Thyroid gland (tissue), 4 donors: ENCODE measurements at regions not wholly inside any gene's neighbourhood (a gene's known extent, or its start where the extent isn't known, plus 50 kb on each side); places are given as distances from the start of the nearest gene placed in this dataset.

Experiments used
- DNase-seq, 2 donors: peaks; one replicate each; pipeline ENCODE4 v3.0.0-alpha.2; 2019
- H3K27ac ChIP-seq, 3 donors: fragments of 200-600 bp; sonication (generic); 1 replicate in 2 of 3; 2 replicates in 1 of 3; pipeline ENCODE4 v1.5.1; 2016 to 2019; ENCODE audit warnings: mild to moderate bottlenecking in 1 of 3, moderate library complexity in 1 of 3
- H3K27me3 ChIP-seq: fragments of 200-600 bp; sonication (generic); one replicate; pipeline ENCODE4 v1.5.1; 2019
- H3K36me3 ChIP-seq, 2 donors: fragments of 200-600 bp; sonication (generic); one replicate each; pipeline ENCODE4 v1.5.1; 2016 to 2019
- H3K4me1 ChIP-seq, 2 donors: fragments of 200-600 bp; sonication (generic); one replicate each; pipeline ENCODE4 v1.5.1; 2017 to 2019
- H3K4me3 ChIP-seq, 3 donors: fragments of 200-600 bp; sonication (generic); replicated peaks in 1 of 3; 1 replicate in 2 of 3; 2 replicates in 1 of 3; pipeline ENCODE4 v1.5.1; 2016; ENCODE audit warnings: mild to moderate bottlenecking in 1 of 3
- H3K9me3 ChIP-seq: fragments of 200-600 bp; sonication (generic); one replicate; pipeline ENCODE4 v1.5.1; 2017
- CTCF ChIP-seq, 6 experiments: fragments of 200-600 bp in 3 of 6; fragments of 450-650 bp in 3 of 6; sonication (generic) in 3 of 6; IDR thresholded peaks; one replicate each; pipeline ENCODE4 v1.5.1; 2016 to 2019; ENCODE audit warnings: antibody characterized with exemption in 6 of 6, mild to moderate bottlenecking in 2 of 6, inconsistent platforms in 1 of 6, moderate library complexity in 1 of 6
- POLR2A ChIP-seq, 2 donors: fragments of 450-650 bp; IDR thresholded peaks; one replicate each; pipeline ENCODE4 v1.6.1; 2017; ENCODE audit warnings: antibody characterized with exemption in 2 of 2, mild to moderate bottlenecking in 2 of 2, moderate library complexity in 1 of 2
- WGBS, 2 donors: methylation state at CpG; one replicate each; pipeline ENCODE4 v1.1.5; 2017; 5-methylcytosine and 5-hydroxymethylcytosine counted together
- intact Hi-C: fragments of 100-400 bp; cut with DNase I; formaldehyde crosslinking; loops from one replicate; pipeline ENCODE4 v1.15.1; 2023

GRCh38 chr4:156312261-156312847 is 358.7 kb upstream of the CTSO start:
- peak overlapping the region in 2 of 3 donors; percentile 13 to 20 for H3K27ac ChIP-seq
- H3K36me3 ChIP-seq, result no peaks in the 10 kb centered on the region
- 29 to 30% methylated on average over 3 of the region's 3 CpGs for WGBS, 2 donors
- no peak for TF ChIP-seq CTCF (IDR thresholded peaks at IDR 0.05)
- TF ChIP-seq POLR2A (IDR thresholded peaks at IDR 0.05), result no peak
- no peaks in the 10 kb centered on the region for H3K27me3 ChIP-seq
- no peaks in the 10 kb centered on the region for H3K9me3 ChIP-seq
- no peak for DNase-seq
- intact Hi-C loops, result no loop called here
- peaks cover 5 to 9% of the 10 kb centered on the region in 2 donors for H3K4me1 ChIP-seq
- peak overlapping the region in 1 of 3 donors; percentile 11 for H3K4me3 ChIP-seq

GRCh38 chr4:156309031-156309430 is 355.4 kb upstream of the CTSO start:
- no peak overlapping the region for H3K27ac ChIP-seq
- no peak for DNase-seq

GRCh38 chr4:156303708-156304107 is 350.0 kb upstream of the CTSO start:
- intact Hi-C loops, result no loop called here

More at GRCh38 chr4:156309031-156309430, 355.4 kb upstream of the CTSO start:
- Histone ChIP-seq H3K4me1 (peaks cover 5 to 9% of the 10 kb centered on the region in 2 donors), H3K36me3 (no peaks in the 10 kb centered on the region), H3K27me3 (no peaks in the 10 kb centered on the region), H3K9me3 (no peaks in the 10 kb centered on the region), H3K4me3 (no peak overlapping the region)
- intact Hi-C loops, result no loop called here
- TF ChIP-seq CTCF (IDR thresholded peaks at IDR 0.05) (no peak), POLR2A (IDR thresholded peaks at IDR 0.05) (no peak)

GRCh38 chr4:156298230-156298629 is 344.6 kb upstream of the CTSO start:
- no peaks in the 10 kb centered on the region for H3K9me3 ChIP-seq
- H3K4me1 ChIP-seq, result no peaks in the 10 kb centered on the region
- DNase-seq, result no peak
- H3K4me3 ChIP-seq, result no peak overlapping the region
- no peaks in the 10 kb centered on the region for H3K27me3 ChIP-seq
- TF ChIP-seq POLR2A (IDR thresholded peaks at IDR 0.05) (no peak), CTCF (IDR thresholded peaks at IDR 0.05) (no peak)
- intact Hi-C loops, result no loop called here
- no peaks in the 10 kb centered on the region for H3K36me3 ChIP-seq
- no peak overlapping the region for H3K27ac ChIP-seq

More at GRCh38 chr4:156303708-156304107, 350.0 kb upstream of the CTSO start:
- no peak for DNase-seq
- Histone ChIP-seq H3K36me3 (no peaks in the 10 kb centered on the region), H3K27me3 (no peaks in the 10 kb centered on the region), H3K27ac (no peak overlapping the region), H3K4me1 (no peaks in the 10 kb centered on the region), H3K9me3 (no peaks in the 10 kb centered on the region), H3K4me3 (no peak overlapping the region)
- WGBS, 2 donors, result 80 to 90% methylated on average over 2 of the region's 2 CpGs
- TF ChIP-seq POLR2A (IDR thresholded peaks at IDR 0.05) (no peak), CTCF (IDR thresholded peaks at IDR 0.05) (no peak)

GRCh38 chr4:156295676-156296195 is 342.1 kb upstream of the CTSO start:
- Histone ChIP-seq H3K27ac (no peak overlapping the region), H3K9me3 (no peaks in the 10 kb centered on the region), H3K4me1 (no peaks in the 10 kb centered on the region), H3K4me3 (no peak overlapping the region), H3K36me3 (no peaks in the 10 kb centered on the region), H3K27me3 (no peaks in the 10 kb centered on the region)
- intact Hi-C loops, result no loop called here
- 61 to 72% methylated on average over 1 of the region's 1 CpG for WGBS, 2 donors
- no peak for TF ChIP-seq CTCF (IDR thresholded peaks at IDR 0.05)
- TF ChIP-seq POLR2A (IDR thresholded peaks at IDR 0.05), result no peak
- no peak for DNase-seq
